ENCODE measurements at regions not wholly inside any gene's neighbourhood (a gene's known extent, or its start where the extent isn't known, plus 50 kb on each side); places are given as distances from the start of the nearest gene placed in this dataset.

DNA sequence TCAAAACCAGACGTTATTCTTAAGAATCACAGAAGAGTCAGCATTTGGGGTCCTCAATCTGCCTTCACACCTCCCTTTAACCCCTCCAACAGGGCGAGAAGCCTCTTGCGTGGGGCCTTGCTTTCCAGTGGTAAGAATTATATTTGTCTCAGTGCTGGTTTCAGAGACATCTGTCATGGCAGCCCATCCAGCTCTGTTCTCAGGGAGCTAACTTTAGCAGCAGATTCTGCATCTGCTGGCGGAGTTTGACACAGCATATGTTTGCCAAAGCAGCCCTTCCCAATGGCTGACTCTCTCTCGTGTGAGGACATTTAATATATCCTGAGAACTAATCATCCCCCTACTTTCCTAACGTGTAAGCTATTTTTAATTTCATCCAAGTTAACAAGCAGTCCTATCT, 91.5 kb upstream of the BCL11A start:
- TF ChIP-seq CTCF (IDR thresholded peaks at IDR 0.05) = no peak
- TF ChIP-seq EP300 (IDR thresholded peaks at IDR 0.05) = no peak
- TF ChIP-seq POLR2A (IDR thresholded peaks at IDR 0.05) = no peak
- TF ChIP-seq POLR2AphosphoS5 (IDR thresholded peaks at IDR 0.05) = no peak

Data from upper lobe of left lung (tissue), 4 donors.